GM12891 (cell line): ENCODE measurements at regions not wholly inside any gene's neighbourhood (a gene's known extent, or its start where the extent isn't known, plus 50 kb on each side); places are given as distances from the start of the nearest gene placed in this dataset.

Source experiments
- DNase-seq: peaks from one replicate; pipeline ENCODE4 v3.0.0; 2011; ENCODE audit warnings: low spot score; ENCODE audit not compliant: insufficient read length
- FAIRE-seq: peaks from 2 replicates; lab custom pipeline; 2011; peaks lifted over from hg19 to GRCh38; lab: Jason Lieb, UNC
- PAX5 ChIP-seq: IDR thresholded peaks from 2 replicates; pipeline ENCODE4 v1.6.1; 2011; ENCODE audit warnings: low read length, moderate library complexity, mild to moderate bottlenecking; ENCODE audit not compliant: insufficient read depth, severe bottlenecking
- POLR2A ChIP-seq: IDR thresholded peaks from 2 replicates; pipeline ENCODE4 v1.6.1; 2011; ENCODE audit warnings: low read depth, low read length, control low read depth
- POLR2AphosphoS5 ChIP-seq: IDR thresholded peaks from 2 replicates; pipeline ENCODE4 v1.6.1; 2011; ENCODE audit warnings: low read depth, low read length, control low read depth
- POU2F2 ChIP-seq: IDR thresholded peaks from 2 replicates; pipeline ENCODE4 v1.6.1; 2011; ENCODE audit warnings: low read depth, mild to moderate bottlenecking, control low read depth, low read length, moderate library complexity
- SPI1 ChIP-seq: IDR thresholded peaks from 2 replicates; pipeline ENCODE4 v1.6.1; 2011; ENCODE audit warnings: low read depth, low read length, control low read depth
- TAF1 ChIP-seq: IDR thresholded peaks from 2 replicates; pipeline ENCODE4 v1.6.1; 2011; ENCODE audit warnings: low read depth, low read length, control low read depth

DNA sequence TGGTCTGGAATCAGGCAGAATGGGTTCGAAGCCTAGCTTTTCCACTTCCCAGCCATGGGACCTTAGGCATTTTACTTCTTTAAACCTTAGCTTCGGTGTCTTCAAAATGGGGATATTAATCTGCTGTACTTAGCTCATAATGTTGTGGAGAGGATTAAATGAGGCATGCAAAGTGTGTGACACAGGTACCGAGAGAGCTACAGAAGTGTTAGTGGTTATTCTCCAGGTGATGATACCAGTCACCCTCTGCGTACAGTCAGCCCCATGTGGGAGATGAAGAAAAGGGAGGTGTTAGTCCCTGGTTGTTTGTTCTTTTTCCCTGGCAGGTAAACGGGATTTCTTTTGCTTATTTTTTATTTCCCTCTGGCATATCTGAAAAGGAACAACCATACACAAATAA is 212.1 kb downstream of the PHLDA1 start:
- TF ChIP-seq POLR2A (no peak), TAF1 (no peak), POU2F2 (no peak), POLR2AphosphoS5 (no peak), SPI1 (no peak), PAX5 (no peak)
- DNase-seq (no peak), FAIRE-seq (no peak)

DNA sequence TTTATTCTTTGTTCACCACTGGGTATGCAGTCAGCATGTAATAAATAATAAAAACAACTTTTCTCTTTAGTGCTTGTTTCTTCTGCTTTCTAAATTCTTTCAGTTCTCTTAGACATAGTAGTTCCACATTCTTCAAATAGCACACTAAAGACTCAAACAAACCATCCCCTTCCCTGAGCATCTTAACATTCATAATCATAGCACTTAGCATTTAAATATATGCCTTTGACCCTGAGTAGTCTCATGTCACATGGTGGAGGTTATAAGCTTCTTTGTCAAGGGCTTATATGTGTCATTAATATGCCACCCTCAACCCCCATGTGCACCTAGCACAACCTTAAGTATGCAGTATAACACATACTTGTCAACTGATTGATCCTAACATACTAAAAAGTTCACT is 212.7 kb downstream of the PHLDA1 start:
- TF ChIP-seq POLR2AphosphoS5 (no peak), SPI1 (no peak), POU2F2 (no peak), TAF1 (no peak)
- no peak for DNase-seq
- FAIRE-seq, result no peak

DNA sequence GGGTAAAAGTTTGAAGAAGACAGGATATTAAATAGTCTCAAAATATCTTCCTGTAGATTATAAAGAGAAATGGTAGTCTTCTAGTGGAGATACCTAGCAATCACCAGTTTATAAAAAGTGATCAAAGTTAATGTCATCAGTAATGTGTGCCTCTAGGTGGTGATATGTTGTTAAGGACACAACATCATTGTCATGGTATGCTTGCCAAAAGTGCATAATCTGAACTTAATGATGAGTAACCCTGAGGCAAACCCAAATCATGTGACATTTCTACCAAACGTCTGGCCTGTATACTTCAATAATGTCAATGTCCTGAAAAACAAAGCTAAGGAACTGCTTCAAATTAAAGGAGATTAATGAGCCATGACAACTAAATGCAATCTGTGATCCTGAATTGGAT is 214.7 kb downstream of the PHLDA1 start:
- TF ChIP-seq POLR2AphosphoS5 (no peak), SPI1 (no peak), POU2F2 (no peak), POLR2A (no peak), TAF1 (no peak), PAX5 (no peak)
- DNase-seq (no peak), FAIRE-seq (peak; percentile 76)

DNA sequence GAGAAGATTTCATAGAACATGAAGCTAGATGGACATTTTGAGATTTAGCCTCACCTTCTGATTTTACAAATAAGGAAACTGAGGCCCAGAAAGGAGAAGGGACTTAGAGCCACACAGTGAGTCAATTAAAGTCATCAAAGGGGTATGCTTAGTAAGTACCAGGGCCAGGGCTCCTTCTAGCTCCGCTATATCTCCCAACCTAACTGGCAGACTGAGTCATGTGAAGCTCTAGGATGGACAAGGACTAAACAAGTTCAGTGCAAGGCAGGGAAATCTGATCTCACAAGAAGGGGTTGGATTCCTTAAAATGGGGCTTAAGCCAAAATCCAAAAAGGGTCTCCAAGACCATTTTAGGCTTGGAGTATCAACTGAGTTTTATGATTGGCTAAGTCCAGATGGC is 215.8 kb downstream of the PHLDA1 start:
- TF ChIP-seq POLR2AphosphoS5, result no peak
- no peak for FAIRE-seq
- no peak for DNase-seq

DNA sequence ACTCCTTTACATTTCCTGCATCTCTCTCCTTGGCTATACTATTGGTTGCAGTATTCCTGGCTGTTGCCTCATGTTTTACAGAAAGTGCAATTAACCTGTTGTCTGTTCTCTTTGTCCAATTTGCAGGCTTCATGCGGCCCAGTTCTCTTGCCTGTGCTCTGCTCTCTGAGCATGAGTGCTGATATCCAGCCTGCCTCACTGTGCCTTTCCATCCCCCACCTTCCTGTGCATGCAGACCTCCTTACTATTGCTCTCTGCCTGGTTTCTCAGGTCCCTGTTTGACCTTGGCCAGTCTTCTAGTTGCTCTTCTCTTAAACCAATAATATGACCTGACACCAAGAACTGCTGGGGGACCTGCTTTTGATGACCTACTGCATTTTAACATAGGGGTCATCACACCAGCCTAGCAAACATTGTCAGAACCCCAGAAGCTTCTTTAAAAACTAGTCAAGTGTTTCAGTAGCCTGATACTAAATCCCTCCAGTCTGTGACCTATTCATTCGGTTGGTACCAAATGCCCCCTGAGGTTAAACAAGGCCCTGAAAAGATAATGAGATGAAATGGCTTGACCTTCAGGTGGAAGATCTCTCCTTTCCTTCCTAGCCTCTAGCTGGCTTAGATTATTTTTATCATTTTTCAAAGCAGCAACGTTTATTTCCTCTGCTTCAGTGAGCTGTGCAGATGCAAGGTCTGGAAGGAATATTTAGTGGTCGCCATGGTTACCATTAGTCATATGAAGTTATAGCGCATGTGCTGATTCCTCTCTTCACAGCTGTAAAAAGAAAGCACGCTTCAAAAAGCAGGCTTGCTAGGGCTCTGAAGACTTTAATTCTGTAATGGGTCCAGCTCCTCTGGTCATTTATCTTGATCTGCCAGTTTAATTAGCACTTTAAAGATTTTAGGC is 216.5 kb downstream of the PHLDA1 start:
- DNase-seq, result no peak
- TF ChIP-seq POLR2A (no peak), SPI1 (no peak), POLR2AphosphoS5 (no peak), TAF1 (no peak), PAX5 (no peak), POU2F2 (no peak)
- FAIRE-seq, result peak; percentile 65

DNA sequence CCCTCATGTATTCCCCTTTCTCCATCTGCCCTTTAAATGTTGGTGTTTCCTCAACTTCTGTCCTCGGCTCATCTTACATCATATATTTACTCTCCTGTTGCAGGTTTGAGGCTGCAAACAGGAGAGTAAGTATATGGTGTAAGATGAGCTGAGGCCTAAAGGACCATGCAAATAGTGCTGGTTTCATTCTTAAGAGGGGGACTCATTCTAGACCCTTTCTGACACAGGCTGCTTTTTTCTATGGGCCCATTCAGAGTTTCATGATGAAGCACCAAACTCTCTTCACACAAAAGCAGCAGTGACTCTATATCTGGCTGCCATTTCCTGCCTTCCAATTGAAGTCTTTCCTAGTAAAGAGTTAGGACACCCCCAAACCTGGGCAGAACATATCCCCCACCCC is 218.5 kb downstream of the PHLDA1 start:
- no peak for TF ChIP-seq PAX5
- TF ChIP-seq POLR2A, result no peak
- DNase-seq (peak; percentile 5), FAIRE-seq (no peak)

DNA sequence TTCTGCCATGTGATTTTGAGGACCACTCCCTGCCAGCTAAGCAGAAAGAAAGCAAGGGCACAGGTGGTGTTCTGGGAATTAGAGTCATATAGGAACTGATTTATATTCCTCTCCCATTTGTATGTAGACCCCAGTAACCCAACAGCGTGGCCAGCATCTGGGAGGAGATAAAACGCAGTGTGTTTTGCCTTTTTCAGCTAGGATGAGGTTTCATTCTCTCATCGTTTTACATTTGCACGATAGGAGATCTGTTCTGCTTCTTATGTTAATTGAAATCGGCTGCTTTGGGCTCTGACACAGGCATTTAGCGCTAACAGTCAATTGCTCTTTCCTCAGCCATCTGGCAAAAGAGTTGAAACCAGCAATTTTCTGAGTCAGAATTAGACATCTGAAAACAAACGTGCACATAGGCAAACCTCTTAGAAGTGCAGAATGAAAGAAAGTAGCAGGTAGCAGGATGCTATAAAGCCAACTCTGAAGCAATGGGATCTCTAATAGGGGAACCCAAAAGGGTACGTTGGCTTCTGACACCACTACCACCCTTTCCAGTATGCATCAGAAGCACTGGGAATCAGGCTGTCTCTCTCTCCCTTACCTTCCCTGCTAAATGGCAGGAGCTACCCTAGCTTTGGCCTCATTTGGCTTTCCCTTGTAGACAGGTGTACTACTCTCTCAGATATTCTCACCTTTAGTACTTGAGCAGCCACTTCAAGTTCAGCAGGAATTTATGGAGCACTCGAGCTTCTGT is 219.1 kb downstream of the PHLDA1 start:
- DNase-seq, result no peak

DNA sequence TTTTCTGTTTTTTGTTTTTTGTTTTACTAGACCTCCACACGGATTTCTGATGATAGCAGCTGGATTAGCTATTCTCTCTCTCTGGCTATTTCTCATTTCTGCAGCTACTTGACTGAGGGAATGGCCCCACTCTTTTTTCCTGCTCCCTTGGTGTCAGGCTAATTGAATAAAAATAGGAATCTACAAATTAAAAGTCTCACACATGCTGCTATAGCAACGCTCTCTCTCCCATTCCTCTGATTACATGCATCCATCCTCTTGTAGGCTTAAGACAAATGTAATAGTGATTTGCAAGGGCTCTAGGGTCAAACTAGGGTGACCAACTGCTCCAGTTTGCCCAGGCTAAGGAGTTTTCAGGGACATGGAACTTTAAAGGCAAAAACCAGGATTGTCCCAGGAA is 221.8 kb downstream of the PHLDA1 start:
- no peak for TF ChIP-seq TAF1
- no peak for TF ChIP-seq PAX5
- no peak for TF ChIP-seq SPI1
- TF ChIP-seq POU2F2, result no peak
- TF ChIP-seq POLR2AphosphoS5, result no peak
- no peak for TF ChIP-seq POLR2A
- DNase-seq, result no peak
- no peak for FAIRE-seq

More for the DNA sequence above, 219.1 kb downstream of the PHLDA1 start:
- no peak for TF ChIP-seq SPI1
- TF ChIP-seq POLR2A, result no peak
- no peak for TF ChIP-seq TAF1
- TF ChIP-seq PAX5, result no peak
- TF ChIP-seq POLR2AphosphoS5, result no peak
- TF ChIP-seq POU2F2, result no peak
- FAIRE-seq, result no peak

DNA sequence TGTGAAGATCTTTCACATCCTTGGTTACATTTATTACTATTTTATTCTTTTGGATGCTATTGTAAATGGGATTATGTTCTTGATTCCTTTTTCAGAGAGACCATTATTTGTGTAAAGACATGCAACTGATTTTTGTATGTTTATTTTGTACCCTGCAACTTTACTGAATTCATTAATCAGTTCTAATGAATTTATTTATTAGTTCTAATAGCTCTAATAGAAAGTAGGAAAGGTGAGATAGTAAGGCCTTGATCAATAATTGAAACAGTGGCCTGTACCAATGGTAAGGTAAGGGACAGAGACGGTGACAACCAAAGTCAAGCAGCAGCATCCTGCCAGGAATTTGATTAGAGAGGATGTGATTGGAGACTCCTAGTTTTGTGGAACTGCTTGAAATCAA is 224.1 kb downstream of the PHLDA1 start:
- FAIRE-seq, result no peak
- TF ChIP-seq POLR2A (no peak), PAX5 (no peak), POLR2AphosphoS5 (no peak), SPI1 (no peak), TAF1 (no peak), POU2F2 (no peak)

More for the DNA sequence above, 224.1 kb downstream of the PHLDA1 start:
- no peak for DNase-seq
